HG02885 (cell line): ENCODE measurements at regions not wholly inside any gene's neighbourhood (a gene's known extent, or its start where the extent isn't known, plus 50 kb on each side); places are given as distances from the start of the nearest gene placed in this dataset.
A peak's percentile ranks its signal among the peaks of the same experiment; 100 is the strongest.
"Not testable (repeated sequence)": the region's sequence is repeated elsewhere in the genome, so short reads cannot be mapped to it uniquely, and the experiment has no call there.

Source experiments
- ATAC-seq: cut with Tn5 transposase; IDR thresholded peaks from one replicate; pipeline ENCODE4 v1.9.1; 2021; ENCODE audit warnings: mild to moderate bottlenecking; ENCODE audit not compliant: unreplicated experiment, poor library complexity

- ATAC-seq = no peak
Measured at GRCh38 chr18:34280000-34280399, 55.3 kb upstream of the NOL4 start.

- ATAC-seq = no peak
Measured at GRCh38 chr18:34280653-34281052, 55.9 kb upstream of the NOL4 start.

DNA sequence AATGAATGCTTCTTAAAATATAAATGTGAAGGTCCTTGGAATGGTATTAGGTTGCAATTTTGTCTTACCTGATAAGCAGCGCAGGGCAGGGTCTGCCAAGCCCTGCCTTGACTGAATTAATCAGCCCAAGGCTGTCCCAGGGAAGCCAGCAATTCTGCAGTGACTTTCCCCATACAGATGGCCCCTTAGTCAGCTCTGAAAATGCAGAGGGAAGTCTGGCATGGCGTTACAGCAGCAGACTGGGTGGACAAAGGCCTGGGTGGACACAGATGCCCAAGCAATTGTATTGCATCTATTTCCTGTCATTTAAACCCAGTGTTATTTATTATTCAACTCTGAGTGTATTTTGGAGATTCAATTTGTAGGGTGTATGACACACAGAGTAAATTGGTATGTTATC lies 56.6 kb upstream of the NOL4 start:
- ATAC-seq = no peak

DNA sequence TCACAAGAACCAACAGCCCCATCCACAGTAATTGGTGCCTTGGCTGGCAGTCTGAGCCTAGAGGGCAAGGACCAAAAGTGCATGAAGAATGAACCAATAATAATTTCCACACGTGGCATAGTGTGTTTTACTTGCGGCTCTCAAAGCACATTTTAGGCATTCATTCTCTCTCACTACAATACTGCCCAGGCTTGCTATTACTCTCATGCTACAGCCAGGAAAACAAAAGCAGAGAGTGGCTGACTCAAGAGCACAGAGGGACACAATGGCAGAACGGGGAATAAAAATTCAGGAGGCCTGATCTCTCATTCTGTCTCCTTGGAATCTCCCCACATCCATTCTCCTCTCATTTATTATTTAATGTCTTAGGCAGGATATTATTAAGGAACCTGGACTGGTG lies 57.0 kb upstream of the NOL4 start:
- ATAC-seq = no peak

GRCh38 chr18:34283506-34283905 lies 58.8 kb upstream of the NOL4 start:
- ATAC-seq = no peak

DNA sequence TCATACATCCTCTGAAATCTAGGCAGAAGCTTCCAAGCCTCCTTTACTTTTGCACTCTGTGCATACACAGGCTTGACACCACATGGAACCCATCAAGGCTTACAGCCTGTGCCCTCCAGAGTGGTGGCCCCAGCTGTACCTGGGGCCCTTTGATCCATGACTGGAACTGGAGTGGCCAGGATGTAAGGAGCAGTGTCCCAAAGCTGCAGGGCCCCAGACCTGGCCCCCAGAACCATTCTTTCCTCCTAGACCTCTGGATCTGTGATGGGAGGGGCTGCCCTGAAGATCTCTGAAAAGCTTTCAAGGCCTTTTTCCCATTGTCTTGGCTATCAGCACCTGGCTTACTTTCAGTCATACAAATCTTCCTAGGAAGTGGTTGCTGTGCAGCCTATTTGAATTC lies 63.1 kb upstream of the NOL4 start:
- ATAC-seq = no peak

- no peak for ATAC-seq
Measured at GRCh38 chr18:34292594-34292993, 67.9 kb upstream of the NOL4 start.

- no peak for ATAC-seq
Measured at GRCh38 chr18:34297287-34297686, 72.6 kb upstream of the NOL4 start.

- no peak for ATAC-seq
Measured at GRCh38 chr18:34299828-34300227, 75.1 kb upstream of the NOL4 start.

- ATAC-seq = no peak
Measured at GRCh38 chr18:34311468-34311867, 86.8 kb upstream of the NOL4 start.

DNA sequence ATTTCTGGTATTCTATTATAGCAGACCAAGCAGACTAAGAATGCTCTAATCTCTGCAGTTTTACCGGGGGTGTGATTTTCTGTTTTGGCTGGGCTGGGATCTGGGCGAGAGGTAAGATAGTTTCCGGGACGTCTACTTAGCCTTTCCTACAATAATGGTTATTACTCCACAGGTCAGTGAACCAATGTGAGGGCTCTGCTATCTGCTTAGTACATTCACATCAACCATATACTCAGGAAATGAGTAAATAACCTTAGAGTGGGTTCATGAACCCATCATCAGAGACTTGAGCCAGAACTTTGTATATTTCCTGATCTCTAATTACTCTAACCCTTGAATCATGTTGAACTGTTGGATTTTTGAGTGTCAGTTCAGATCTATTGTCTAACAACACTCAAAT lies 90.1 kb upstream of the NOL4 start:
- ATAC-seq = no peak

DNA sequence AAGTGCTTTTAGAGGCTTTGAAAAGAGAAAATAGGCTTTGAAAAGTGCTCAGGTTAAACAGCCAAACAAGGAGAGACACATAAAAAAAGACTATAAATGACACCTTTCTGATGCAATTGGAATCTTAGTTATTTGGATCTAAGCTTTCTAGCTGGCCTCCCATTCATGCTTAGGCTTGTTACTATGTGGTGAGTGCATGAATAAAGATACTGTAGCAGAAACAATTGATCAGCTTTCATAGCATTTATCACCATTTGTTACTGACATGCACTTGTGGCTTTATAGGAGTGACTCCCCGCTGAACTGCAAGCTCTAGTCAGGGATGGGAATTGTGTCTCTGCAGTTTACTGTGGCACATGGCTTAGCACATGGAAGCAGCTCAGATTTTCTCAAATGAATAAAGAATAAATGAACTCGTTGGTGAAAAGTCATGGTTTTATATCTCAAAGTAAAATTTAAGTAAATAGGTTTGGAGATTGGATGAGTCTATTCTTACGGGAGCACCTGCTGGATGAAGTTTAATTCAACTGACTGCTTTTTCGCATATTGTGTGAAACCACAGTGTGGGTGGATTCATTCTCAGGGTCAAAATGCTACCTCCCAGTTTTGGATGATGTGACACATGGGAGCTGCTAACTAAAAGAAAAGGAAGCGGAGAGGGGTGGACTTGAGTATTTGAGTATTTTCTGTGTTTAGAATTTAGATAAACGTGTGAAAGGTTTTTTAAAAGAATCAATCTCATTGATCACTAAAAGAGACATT lies 91.1 kb upstream of the NOL4 start:
- ATAC-seq = no peak

GRCh38 chr18:34320267-34320666 lies 95.6 kb upstream of the NOL4 start:
- no peak for ATAC-seq

- ATAC-seq = peak; percentile 59
Measured at GRCh38 chr18:34321066-34321465, 96.4 kb upstream of the NOL4 start.

GRCh38 chr18:34322365-34323289 lies 97.9 kb upstream of the NOL4 start:
- peak; percentile 61 for ATAC-seq

DNA sequence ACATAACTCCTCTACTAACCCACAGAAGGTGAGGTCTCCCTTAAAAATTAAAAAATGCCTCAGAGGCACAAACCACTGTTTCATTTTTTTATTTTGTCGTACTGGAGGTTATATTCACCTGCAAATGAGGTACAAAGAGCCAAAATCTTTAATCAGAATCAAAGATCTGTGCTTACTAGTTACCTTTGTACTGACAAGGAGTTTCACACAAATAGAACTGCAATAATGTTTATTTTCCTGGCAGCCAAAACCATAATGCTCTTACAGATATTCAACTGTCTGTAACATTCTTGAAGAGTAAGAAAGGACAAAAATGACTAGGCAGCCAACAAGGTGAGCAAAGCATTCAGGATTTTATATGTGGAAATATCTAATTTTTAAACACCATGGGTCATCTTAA lies 105.1 kb upstream of the NOL4 start:
- ATAC-seq = no peak

GRCh38 chr18:34330308-34330707 lies 105.6 kb upstream of the NOL4 start:
- ATAC-seq = no peak

DNA sequence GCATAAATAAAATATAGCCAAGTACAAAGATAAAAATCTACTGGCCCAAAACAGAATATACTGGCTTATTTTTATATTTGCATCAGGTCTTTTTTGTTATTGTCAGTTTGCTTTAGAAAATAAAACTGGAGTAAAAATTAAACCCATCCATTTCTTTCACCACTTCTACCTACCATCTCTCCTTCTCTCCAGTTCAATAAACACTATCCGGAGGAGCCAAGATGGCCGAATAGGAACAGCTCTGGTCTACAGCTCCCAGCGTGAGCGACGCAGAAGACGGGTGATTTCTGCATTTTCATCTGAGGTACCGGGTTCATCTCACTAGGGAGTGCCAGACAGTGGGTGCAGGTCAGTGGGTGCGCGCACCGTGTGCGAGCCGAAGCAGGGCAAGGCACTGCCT lies 106.2 kb upstream of the NOL4 start:
- ATAC-seq = not testable (repeated sequence)

DNA sequence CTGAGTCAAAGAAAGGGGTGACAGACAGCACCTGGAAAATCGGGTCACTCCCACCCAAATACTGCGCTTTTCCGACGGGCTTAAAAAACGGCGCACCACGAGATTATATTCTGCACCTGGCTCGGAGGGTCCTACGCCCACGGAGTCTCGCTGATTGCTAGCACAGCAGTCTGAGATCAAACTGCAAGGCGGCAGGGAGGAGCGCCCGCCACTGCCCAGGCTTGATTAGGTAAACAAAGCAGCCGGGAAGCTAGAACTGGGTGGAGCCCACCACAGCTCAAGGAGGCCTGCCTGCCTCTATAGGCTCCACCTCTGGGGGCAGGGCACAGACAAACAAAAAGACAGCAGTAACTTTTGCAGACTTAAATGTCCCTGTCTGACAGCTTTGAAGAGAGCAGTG lies 106.6 kb upstream of the NOL4 start:
- not testable (repeated sequence) for ATAC-seq

- ATAC-seq = no peak
Measured at GRCh38 chr18:34339155-34339554, 114.4 kb upstream of the NOL4 start.

GRCh38 chr18:34342960-34343359 lies 118.2 kb upstream of the NOL4 start:
- no peak for ATAC-seq

DNA sequence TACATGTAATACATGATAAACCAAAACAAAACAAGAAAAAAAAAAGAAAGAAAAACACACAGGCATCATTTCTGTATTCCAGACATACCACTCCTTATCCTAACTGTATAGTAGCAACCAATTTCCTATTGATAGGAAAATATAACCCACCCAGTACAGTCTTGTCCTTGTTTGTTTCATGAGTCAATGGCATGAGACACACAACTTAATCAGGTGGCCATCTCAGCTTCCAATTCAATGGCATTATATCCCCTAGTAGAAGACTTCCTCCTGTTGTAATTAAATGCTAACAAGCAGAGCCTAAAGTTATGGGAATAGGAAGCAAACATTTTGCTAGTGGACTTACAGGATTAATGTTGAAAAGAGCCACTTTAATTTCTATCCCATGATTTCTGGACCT lies 121.0 kb upstream of the NOL4 start:
- no peak for ATAC-seq
